PFSK-1 (cell line): ENCODE measurements at regions not wholly inside any gene's neighbourhood (a gene's known extent, or its start where the extent isn't known, plus 50 kb on each side); places are given as distances from the start of the nearest gene placed in this dataset.

Experiments used
- FOXP2 ChIP-seq: optimal IDR thresholded peaks from 2 replicates; pipeline ENCODE3; 2011; ENCODE audit warnings: borderline replicate concordance, control low read depth, inconsistent platforms; ENCODE audit not compliant: insufficient read depth; ENCODE audit errors: extremely low read length, extremely low read depth
- POLR2AphosphoS5 ChIP-seq: IDR thresholded peaks from 2 replicates; pipeline ENCODE4 v1.6.1; 2012; ENCODE audit warnings: low read depth, mild to moderate bottlenecking, control low read depth, low read length, moderate library complexity
- REST ChIP-seq, 2 experiments: IDR thresholded peaks; 2 replicates each; pipeline versions ENCODE4 v1.6.1 to v1.8.0; 2011 to 2012; ENCODE audit warnings: low read depth in 2 of 2, low read length in 2 of 2, control low read depth in 1 of 2, inconsistent platforms in 1 of 2, mild to moderate bottlenecking in 1 of 2, moderate library complexity in 1 of 2; ENCODE audit not compliant: insufficient read depth in 1 of 2
- SIN3A ChIP-seq: IDR thresholded peaks from 2 replicates; pipeline ENCODE4 v1.6.1; 2012; ENCODE audit warnings: mild to moderate bottlenecking, low read length, moderate library complexity, borderline replicate concordance; ENCODE audit not compliant: insufficient read depth
- TAF1 ChIP-seq: IDR thresholded peaks from 2 replicates; pipeline ENCODE4 v1.6.1; 2012; ENCODE audit warnings: low read length, control low read depth, borderline replicate concordance; ENCODE audit not compliant: insufficient read depth

GRCh38 chr1:212155219-212155618 is 119.7 kb downstream of the DTL start:
- TF ChIP-seq REST (IDR thresholded peaks at IDR 0.05; ENCODE audit: insufficient read depth in 1 of 2, low read depth in 2 of 2, low read length in 2 of 2): no peak
- TF ChIP-seq TAF1: no peak
- TF ChIP-seq SIN3A: no peak
- no peak for TF ChIP-seq FOXP2

- no peak for TF ChIP-seq REST (IDR thresholded peaks at IDR 0.05; ENCODE audit: insufficient read depth in 1 of 2, low read depth in 2 of 2, low read length in 2 of 2)
- no peak for TF ChIP-seq POLR2AphosphoS5
- no peak for TF ChIP-seq TAF1
- no peak for TF ChIP-seq SIN3A
- TF ChIP-seq FOXP2: no peak
Observed at GRCh38 chr1:212157252-212157651, 121.7 kb downstream of the DTL start.

- TF ChIP-seq FOXP2: no peak
- no peak for TF ChIP-seq TAF1
Observed at GRCh38 chr1:212158912-212159796, 123.6 kb downstream of the DTL start.

- TF ChIP-seq FOXP2 (no peak), POLR2AphosphoS5 (no peak), SIN3A (no peak; the same call in 1 of the 2 replicates), REST (IDR thresholded peaks at IDR 0.05; ENCODE audit: insufficient read depth in 1 of 2, low read depth in 2 of 2, low read length in 2 of 2) (no peak), TAF1 (no peak)
Observed at GRCh38 chr1:212161231-212161781, 123.9 kb upstream of the PPP2R5A start.

GRCh38 chr1:212162635-212163034 is 122.6 kb upstream of the PPP2R5A start:
- TF ChIP-seq FOXP2: no peak
- no peak for TF ChIP-seq TAF1
- TF ChIP-seq SIN3A: no peak
- TF ChIP-seq REST (IDR thresholded peaks at IDR 0.05; ENCODE audit: insufficient read depth in 1 of 2, low read depth in 2 of 2, low read length in 2 of 2): no peak
- no peak for TF ChIP-seq POLR2AphosphoS5
